Activated CD4-positive, alpha-beta memory T cell treated with anti-CD3 and anti-CD28 coated beads for 36 hours (primary cell): ENCODE measurements at regions not wholly inside any gene's neighbourhood (a gene's known extent, or its start where the extent isn't known, plus 50 kb on each side); places are given as distances from the start of the nearest gene placed in this dataset.
"Not testable (repeated sequence)": the region's sequence is repeated elsewhere in the genome, so short reads cannot be mapped to it uniquely, and the experiment has no call there.

ENCODE experiments used
- CTCF ChIA-PET: fragments of 350-600 bp; sonication (Branson Sonifier 250); formaldehyde crosslinking; loops from one replicate; lab custom pipeline; 2021; ENCODE audit warnings: antibody characterized with exemption, inconsistent platforms; lab: Charles Lee
- POLR2A ChIA-PET: fragments of 350-600 bp; sonication (Branson Sonifier 250); formaldehyde crosslinking; loops from one replicate; lab custom pipeline; 2021; ENCODE audit warnings: antibody characterized with exemption; lab: Charles Lee
- DNase-seq: peaks from one replicate; pipeline ENCODE4 v3.0.0-alpha.2; 2020
- H3K27ac Mint-ChIP-seq: one replicate; pipeline ENCODE4 v1.8.0; 2021; ENCODE audit warnings: mixed read lengths
- H3K27me3 Mint-ChIP-seq: one replicate; pipeline ENCODE4 v1.8.0; 2021; ENCODE audit warnings: mixed read lengths
- H3K36me3 Mint-ChIP-seq: one replicate; pipeline ENCODE4 v1.8.0; 2021; ENCODE audit warnings: mixed read lengths
- H3K4me1 Mint-ChIP-seq: one replicate; pipeline ENCODE4 v1.8.0; 2021; ENCODE audit warnings: low read depth, mixed read lengths
- H3K4me3 Mint-ChIP-seq: one replicate; pipeline ENCODE4 v1.8.0; 2021; ENCODE audit warnings: mild to moderate bottlenecking, mixed read lengths
- H3K9me3 Mint-ChIP-seq: one replicate; pipeline ENCODE4 v1.8.0; 2021; ENCODE audit warnings: mixed read lengths
- intact Hi-C: fragments of 100-400 bp; cut with micrococcal nuclease; formaldehyde crosslinking; loops from one replicate; pipeline ENCODE4 v1.15.1; 2023

DNA sequence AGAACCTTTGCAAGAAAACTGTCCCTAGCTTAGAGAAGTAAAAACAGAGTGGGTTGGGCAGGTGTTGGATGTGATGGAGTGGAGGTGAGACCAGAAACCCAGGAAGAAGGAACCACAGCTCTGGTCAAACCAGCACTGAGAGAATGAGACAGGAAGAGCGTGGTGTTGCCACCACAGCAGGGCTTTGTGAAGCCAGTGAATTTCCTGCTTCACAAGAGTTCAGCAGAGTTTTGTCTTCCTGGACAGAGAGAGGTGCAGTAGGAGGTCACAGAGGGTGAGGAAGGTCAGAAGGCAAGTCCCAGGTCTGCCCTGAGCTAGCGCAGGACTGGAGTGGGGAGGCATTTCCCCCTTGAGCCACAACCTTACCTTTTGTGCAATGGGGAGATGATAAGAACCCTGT is 2306.2 kb upstream of the ACO1 start:
- ChIA-PET POLR2A (no interaction called here), CTCF (no interaction called here)
- DNase-seq = no peak
- no peak overlapping the region for H3K27ac Mint-ChIP-seq
- no peaks in the 10 kb centered on the region for H3K27me3 Mint-ChIP-seq
- intact Hi-C loops = loop anchor here (5.0 to 10.0 kb wide), 3 partner anchors 211 to 1267 kb away; no protein-coding TSS in a partner anchor
- peaks cover 1% of the 10 kb centered on the region for H3K36me3 Mint-ChIP-seq
- peaks cover 19% of the 10 kb centered on the region for H3K4me1 Mint-ChIP-seq
- peaks cover 15% of the 10 kb centered on the region for H3K9me3 Mint-ChIP-seq
- H3K4me3 Mint-ChIP-seq = no peak overlapping the region

DNA sequence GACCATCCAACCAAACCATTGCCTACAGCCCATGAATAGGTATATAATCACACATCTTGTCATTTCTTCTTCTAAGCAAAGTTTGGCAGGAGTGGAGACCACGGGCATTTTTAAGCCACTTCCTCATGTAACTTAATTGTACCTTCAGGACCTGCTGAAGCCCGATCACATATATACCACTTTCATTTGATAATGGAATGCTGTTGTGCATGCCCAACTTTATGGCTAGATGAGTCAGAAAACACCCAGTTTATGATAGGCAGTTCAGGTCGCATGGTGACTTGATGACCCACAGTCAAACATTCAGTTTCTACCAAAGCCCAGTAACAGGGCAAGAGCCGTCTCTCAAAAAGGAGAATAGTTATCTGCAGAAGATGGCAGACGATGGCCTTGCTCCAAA is 2295.0 kb upstream of the ACO1 start:
- Mint-ChIP-seq H3K27ac (no peak overlapping the region), H3K4me3 (no peak overlapping the region), H3K4me1 (no peaks in the 10 kb centered on the region), H3K9me3 (no peaks in the 10 kb centered on the region), H3K36me3 (no peaks in the 10 kb centered on the region), H3K27me3 (no peaks in the 10 kb centered on the region)
- DNase-seq = no peak
- intact Hi-C loops = no loop called here
- POLR2A ChIA-PET = no interaction called here
- CTCF ChIA-PET = no interaction called here

DNA sequence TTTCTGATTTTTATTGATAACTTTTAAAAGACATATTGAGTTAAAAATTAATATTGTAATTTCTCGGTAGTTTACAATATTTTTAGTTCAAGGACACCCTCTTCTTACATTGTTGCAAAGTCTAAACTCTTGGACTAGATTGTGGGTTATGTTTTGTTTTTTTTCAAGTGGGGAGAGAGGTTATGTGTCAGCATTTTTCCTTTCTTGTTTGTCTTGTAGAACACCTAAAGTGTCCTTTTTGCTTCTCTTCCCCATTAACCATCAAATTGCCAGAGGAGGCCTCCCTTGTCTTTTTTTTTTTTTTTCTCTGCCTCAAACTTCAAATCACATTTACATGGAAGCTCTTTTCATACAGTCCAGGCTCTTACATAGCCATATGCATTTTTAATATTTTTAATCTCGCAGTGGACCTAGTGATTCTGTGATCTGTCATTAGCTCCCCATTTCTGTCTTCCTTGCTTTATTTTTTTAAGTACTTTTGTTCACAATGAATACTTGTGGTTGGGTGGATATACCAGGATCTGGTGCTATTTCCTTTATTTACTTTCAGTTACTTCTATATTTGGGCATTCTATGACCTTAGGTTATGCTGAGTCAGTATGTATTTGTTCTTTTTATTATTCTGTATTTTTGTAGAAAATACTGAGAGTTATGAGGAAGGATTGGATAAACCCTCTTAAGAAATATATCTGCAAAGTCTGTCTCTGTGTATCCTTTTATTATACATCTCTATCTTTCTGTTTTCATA is 2280.6 kb upstream of the ACO1 start:
- Mint-ChIP-seq H3K4me1 (no peaks in the 10 kb centered on the region), H3K27ac (no peak overlapping the region), H3K9me3 (peaks cover 10% of the 10 kb centered on the region), H3K4me3 (no peak overlapping the region), H3K27me3 (no peaks in the 10 kb centered on the region), H3K36me3 (no peaks in the 10 kb centered on the region)
- intact Hi-C loops = no loop called here
- ChIA-PET CTCF (no interaction called here), POLR2A (no interaction called here)
- DNase-seq = no peak

DNA sequence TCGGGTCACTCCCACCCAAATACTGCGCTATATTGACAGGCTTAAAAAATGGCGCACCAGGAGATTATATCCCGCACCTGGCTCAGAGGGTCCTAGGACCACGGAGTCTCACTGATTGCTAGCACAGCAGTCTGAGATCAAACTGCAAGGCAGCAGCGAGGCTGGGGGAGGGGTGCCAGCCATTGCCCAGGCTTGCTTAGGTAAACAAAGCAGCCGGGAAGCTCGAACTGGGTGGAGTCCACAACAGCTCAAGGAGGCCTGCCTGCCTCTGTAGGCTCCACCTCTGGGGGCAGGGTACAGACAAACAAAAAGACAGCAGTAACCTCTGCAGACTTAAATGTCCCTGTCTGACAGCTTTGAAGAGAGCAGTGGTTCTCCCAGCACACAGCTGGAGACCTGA is 2277.3 kb upstream of the ACO1 start:
- POLR2A ChIA-PET, H3K4me3 Mint-ChIP-seq, H3K9me3 Mint-ChIP-seq, DNase-seq, H3K27ac Mint-ChIP-seq, H3K36me3 Mint-ChIP-seq, H3K4me1 Mint-ChIP-seq, CTCF ChIA-PET, intact Hi-C loops, H3K27me3 Mint-ChIP-seq: not testable (repeated sequence)

DNA sequence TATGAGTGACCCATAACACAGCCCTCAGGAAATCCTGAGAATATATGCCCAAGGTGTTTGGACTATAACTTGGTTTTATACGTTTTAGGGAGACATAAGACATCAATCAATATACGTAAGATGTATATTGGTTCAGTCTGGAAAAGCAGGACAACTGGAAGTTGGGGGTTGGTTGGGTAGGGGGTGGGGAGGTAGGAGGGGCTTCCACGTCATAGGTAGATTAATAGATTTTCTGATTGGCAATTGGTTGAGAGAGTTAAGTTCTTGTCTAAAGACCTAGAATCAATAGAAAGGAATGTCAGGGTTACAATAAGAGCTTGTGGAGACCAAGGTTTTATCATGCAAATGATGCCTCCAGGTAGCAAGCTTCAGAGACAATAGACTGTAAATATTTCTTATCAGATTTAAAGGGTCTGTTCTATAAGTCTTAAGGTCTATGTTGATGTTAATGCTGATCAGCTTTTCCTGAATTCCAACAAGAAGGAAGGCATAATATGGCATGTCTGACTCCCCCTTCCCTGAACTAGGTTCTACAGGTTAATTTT is 2267.7 kb upstream of the ACO1 start:
- no peak overlapping the region for H3K27ac Mint-ChIP-seq
- DNase-seq = no peak
- no peaks in the 10 kb centered on the region for H3K4me1 Mint-ChIP-seq
- H3K27me3 Mint-ChIP-seq = no peaks in the 10 kb centered on the region
- H3K36me3 Mint-ChIP-seq = no peaks in the 10 kb centered on the region
- ChIA-PET POLR2A (no interaction called here), CTCF (no interaction called here)
- no peaks in the 10 kb centered on the region for H3K9me3 Mint-ChIP-seq
- intact Hi-C loops = no loop called here
- H3K4me3 Mint-ChIP-seq = no peak overlapping the region

DNA sequence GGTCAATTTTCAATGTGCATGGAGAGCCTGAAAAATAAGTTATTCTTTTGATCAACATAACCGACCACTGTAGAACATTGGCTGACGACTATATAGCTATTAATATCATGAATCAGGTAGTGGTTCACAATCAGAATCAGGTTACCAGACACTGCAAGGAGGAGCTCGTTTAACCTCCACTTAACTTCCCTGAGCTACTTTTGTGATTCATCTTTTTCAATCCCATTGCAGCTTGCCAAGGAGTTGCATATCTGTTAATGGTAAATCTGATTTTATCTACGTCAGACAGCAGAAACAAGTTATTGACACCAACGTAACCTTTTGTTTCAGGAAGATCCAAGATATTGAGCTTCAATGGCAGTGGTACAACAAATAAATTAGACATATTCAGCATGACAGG is 2263.8 kb upstream of the ACO1 start:
- H3K4me1 Mint-ChIP-seq = no peaks in the 10 kb centered on the region
- no peaks in the 10 kb centered on the region for H3K9me3 Mint-ChIP-seq
- intact Hi-C loops = no loop called here
- H3K4me3 Mint-ChIP-seq = no peak overlapping the region
- no peaks in the 10 kb centered on the region for H3K36me3 Mint-ChIP-seq
- ChIA-PET POLR2A (no interaction called here), CTCF (no interaction called here)
- no peak overlapping the region for H3K27ac Mint-ChIP-seq
- no peaks in the 10 kb centered on the region for H3K27me3 Mint-ChIP-seq
- DNase-seq = no peak

DNA sequence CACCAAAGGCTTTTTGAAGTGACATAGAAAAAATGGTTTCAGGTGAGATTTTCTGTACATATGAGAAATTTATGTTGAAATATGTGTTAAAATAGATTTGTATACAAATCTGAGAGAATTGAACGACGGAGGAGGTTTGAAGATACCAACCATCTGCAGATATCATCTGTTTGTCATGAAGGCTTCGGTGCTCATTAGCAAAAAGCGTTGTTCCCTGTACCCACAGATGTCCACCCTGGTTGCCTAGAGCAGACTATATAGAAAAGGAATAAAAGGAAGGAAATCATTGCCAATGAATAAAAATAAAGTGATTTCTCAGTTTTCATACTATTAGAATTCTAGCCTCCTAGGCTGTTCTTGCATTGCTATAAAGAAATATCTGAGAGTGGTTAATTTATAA is 2262.8 kb upstream of the ACO1 start:
- ChIA-PET CTCF (no interaction called here), POLR2A (no interaction called here)
- no peak overlapping the region for H3K27ac Mint-ChIP-seq
- H3K9me3 Mint-ChIP-seq = no peaks in the 10 kb centered on the region
- intact Hi-C loops = no loop called here
- no peaks in the 10 kb centered on the region for H3K4me1 Mint-ChIP-seq
- DNase-seq = no peak
- no peak overlapping the region for H3K4me3 Mint-ChIP-seq
- H3K36me3 Mint-ChIP-seq = no peaks in the 10 kb centered on the region
- no peaks in the 10 kb centered on the region for H3K27me3 Mint-ChIP-seq

GRCh38 chr9:30125881-30126280 is 2258.6 kb upstream of the ACO1 start:
- CTCF ChIA-PET = interaction anchor here (0.6 kb wide), 1 partner anchor 1154 kb away, joined by 3 read pairs; no protein-coding TSS in a partner anchor
- no peak overlapping the region for H3K27ac Mint-ChIP-seq

GRCh38 chr9:30127371-30127770 is 2257.1 kb upstream of the ACO1 start:
- no peak for DNase-seq
- peaks cover 1% of the 10 kb centered on the region for H3K27me3 Mint-ChIP-seq
- CTCF ChIA-PET = no interaction called here
- POLR2A ChIA-PET = no interaction called here
- no peaks in the 10 kb centered on the region for H3K4me1 Mint-ChIP-seq
- intact Hi-C loops = no loop called here
- no peaks in the 10 kb centered on the region for H3K36me3 Mint-ChIP-seq
- H3K27ac Mint-ChIP-seq = no peak overlapping the region
- H3K4me3 Mint-ChIP-seq = no peak overlapping the region
- no peaks in the 10 kb centered on the region for H3K9me3 Mint-ChIP-seq

More at GRCh38 chr9:30125881-30126280, 2258.6 kb upstream of the ACO1 start:
- H3K36me3 Mint-ChIP-seq = no peaks in the 10 kb centered on the region
- no peaks in the 10 kb centered on the region for H3K27me3 Mint-ChIP-seq
- DNase-seq = no peak
- no peaks in the 10 kb centered on the region for H3K4me1 Mint-ChIP-seq
- no peaks in the 10 kb centered on the region for H3K9me3 Mint-ChIP-seq
- intact Hi-C loops = no loop called here
- H3K4me3 Mint-ChIP-seq = no peak overlapping the region
- POLR2A ChIA-PET = no interaction called here

- intact Hi-C loops = no loop called here
- peaks cover 5% of the 10 kb centered on the region for H3K9me3 Mint-ChIP-seq
- no peaks in the 10 kb centered on the region for H3K27me3 Mint-ChIP-seq
- no peaks in the 10 kb centered on the region for H3K4me1 Mint-ChIP-seq
- ChIA-PET POLR2A (interaction anchor here (0.5 kb wide), 1 partner anchor 258 kb away, joined by 3 read pairs; no protein-coding TSS in a partner anchor), CTCF (no interaction called here)
- H3K4me3 Mint-ChIP-seq = no peak overlapping the region
- H3K36me3 Mint-ChIP-seq = no peaks in the 10 kb centered on the region
- no peak for DNase-seq
- no peak overlapping the region for H3K27ac Mint-ChIP-seq
Measured at GRCh38 chr9:30140407-30140806, 2244.0 kb upstream of the ACO1 start.

GRCh38 chr9:30160570-30160969 is 2223.9 kb upstream of the ACO1 start:
- H3K9me3 Mint-ChIP-seq = no peaks in the 10 kb centered on the region

DNA sequence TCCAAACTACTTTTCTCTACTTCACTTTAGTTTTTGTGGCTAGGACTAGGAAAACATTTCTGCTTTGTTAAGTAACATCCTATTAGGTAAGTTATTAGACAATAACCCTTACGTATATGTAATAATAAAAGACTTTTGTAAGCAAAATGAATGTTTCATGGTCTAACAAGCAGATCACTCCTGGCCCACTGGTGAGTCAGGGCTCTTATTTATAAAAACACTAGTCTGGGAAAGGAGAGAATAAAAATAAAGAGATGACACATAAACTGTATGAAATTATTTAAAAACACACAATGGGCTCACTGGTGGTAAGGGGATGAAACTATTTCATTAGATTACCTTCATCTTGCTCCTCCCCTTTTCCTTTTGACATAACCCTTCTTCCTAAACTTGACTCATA is 2212.2 kb upstream of the ACO1 start:
- Mint-ChIP-seq H3K4me1 (no peaks in the 10 kb centered on the region), H3K9me3 (peaks cover 5% of the 10 kb centered on the region), H3K27me3 (no peaks in the 10 kb centered on the region), H3K36me3 (no peaks in the 10 kb centered on the region), H3K27ac (no peak overlapping the region), H3K4me3 (no peak overlapping the region)
- intact Hi-C loops = no loop called here
- POLR2A ChIA-PET = no interaction called here
- CTCF ChIA-PET = no interaction called here
- no peak for DNase-seq

More at GRCh38 chr9:30160570-30160969, 2223.9 kb upstream of the ACO1 start:
- POLR2A ChIA-PET = no interaction called here
- CTCF ChIA-PET = no interaction called here
- intact Hi-C loops = no loop called here
- Mint-ChIP-seq H3K27me3 (no peaks in the 10 kb centered on the region), H3K36me3 (no peaks in the 10 kb centered on the region), H3K4me1 (no peaks in the 10 kb centered on the region), H3K27ac (no peak overlapping the region), H3K4me3 (no peak overlapping the region)
- DNase-seq = no peak

- H3K27ac Mint-ChIP-seq = no peak overlapping the region
- ChIA-PET CTCF (no interaction called here), POLR2A (no interaction called here)
- no peaks in the 10 kb centered on the region for H3K36me3 Mint-ChIP-seq
- no peaks in the 10 kb centered on the region for H3K9me3 Mint-ChIP-seq
- no peaks in the 10 kb centered on the region for H3K27me3 Mint-ChIP-seq
- no peak for DNase-seq
- intact Hi-C loops = no loop called here
- H3K4me1 Mint-ChIP-seq = no peaks in the 10 kb centered on the region
- no peak overlapping the region for H3K4me3 Mint-ChIP-seq
Measured at GRCh38 chr9:30178610-30179009, 2205.8 kb upstream of the ACO1 start.
